NT2/D1 (cell line): ENCODE measurements at regions not wholly inside any gene's neighbourhood (a gene's known extent, or its start where the extent isn't known, plus 50 kb on each side); places are given as distances from the start of the nearest gene placed in this dataset.

Experiments used
- SUZ12 ChIP-seq: IDR thresholded peaks from 2 replicates; pipeline ENCODE4 v1.6.1; 2011; ENCODE audit not compliant: insufficient read length, insufficient read depth; ENCODE audit errors: extremely low read depth
- ZNF274 ChIP-seq: IDR thresholded peaks from 2 replicates; pipeline ENCODE4 v1.6.1; 2011; ENCODE audit warnings: mild to moderate bottlenecking, low read depth, low read length

- TF ChIP-seq ZNF274 (no peak), SUZ12 (no peak)
Observed at GRCh38 chr15:98123834-98124233, 163.3 kb downstream of the ARRDC4 start.
